ENCODE measurements at regions not wholly inside any gene's neighbourhood (a gene's known extent, or its start where the extent isn't known, plus 50 kb on each side); places are given as distances from the start of the nearest gene placed in this dataset.

GRCh38 chr11:112610494-112610893, 349.8 kb upstream of the PLET1 start (continued):
- TF ChIP-seq, protein P1, sequence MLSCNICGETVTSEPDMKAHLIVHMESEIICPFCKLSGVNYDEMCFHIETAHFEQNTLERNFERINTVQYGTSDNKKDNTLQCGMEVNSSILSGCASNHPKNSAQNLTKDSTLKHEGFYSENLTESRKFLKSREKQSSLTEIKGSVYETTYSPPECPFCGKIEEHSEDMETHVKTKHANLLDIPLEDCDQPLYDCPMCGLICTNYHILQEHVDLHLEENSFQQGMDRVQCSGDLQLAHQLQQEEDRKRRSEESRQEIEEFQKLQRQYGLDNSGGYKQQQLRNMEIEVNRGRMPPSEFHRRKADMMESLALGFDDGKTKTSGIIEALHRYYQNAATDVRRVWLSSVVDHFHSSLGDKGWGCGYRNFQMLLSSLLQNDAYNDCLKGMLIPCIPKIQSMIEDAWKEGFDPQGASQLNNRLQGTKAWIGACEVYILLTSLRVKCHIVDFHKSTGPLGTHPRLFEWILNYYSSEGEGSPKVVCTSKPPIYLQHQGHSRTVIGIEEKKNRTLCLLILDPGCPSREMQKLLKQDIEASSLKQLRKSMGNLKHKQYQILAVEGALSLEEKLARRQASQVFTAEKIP (CRISPR knock-in tag; IDR thresholded peaks at IDR 0.05; ENCODE audit: borderline replicate concordance), result no peak
- TF ChIP-seq MXD3 (CRISPR knock-in tag; IDR thresholded peaks at IDR 0.05), result no peak
- TF ChIP-seq SAFB2 (CRISPR knock-in tag; IDR thresholded peaks at IDR 0.05; ENCODE audit: borderline replicate concordance, low read depth), result no peak
- TF ChIP-seq RBFOX2 (IDR thresholded peaks at IDR 0.05; ENCODE audit: low read depth, low read length), result no peak
- no peak for TF ChIP-seq ZNF609 (CRISPR knock-in tag; IDR thresholded peaks at IDR 0.05; ENCODE audit: borderline replicate concordance)
- TF ChIP-seq ARID5B (CRISPR knock-in tag; IDR thresholded peaks at IDR 0.05), result no peak
- no peak for TF ChIP-seq EHMT2 (IDR thresholded peaks at IDR 0.05; ENCODE audit: borderline replicate concordance, low read depth, low read length)

Measured in HepG2 (cell line).